ENCODE measurements at regions not wholly inside any gene's neighbourhood (a gene's known extent, or its start where the extent isn't known, plus 50 kb on each side); places are given as distances from the start of the nearest gene placed in this dataset.

GRCh38 chr15:45884755-45885445 is 250.1 kb downstream of the SQOR start:
- no peak for TF ChIP-seq CTCF (IDR thresholded peaks at IDR 0.05)
- no peak for TF ChIP-seq ZFX (IDR thresholded peaks at IDR 0.05; ENCODE audit: borderline replicate concordance)
